CD4-positive, alpha-beta T cell treated with Interleukin-6 at 100 ng/mL for 8 hours (primary cell): ENCODE measurements at regions not wholly inside any gene's neighbourhood (a gene's known extent, or its start where the extent isn't known, plus 50 kb on each side); places are given as distances from the start of the nearest gene placed in this dataset.
A peak's percentile ranks its signal among the peaks of the same experiment; 100 is the strongest.

Experiments
- DNase-seq: peaks from one replicate; pipeline ENCODE4 v3.0.0-alpha.2; 2020; ENCODE audit warnings: mixed read lengths, low spot score

DNA sequence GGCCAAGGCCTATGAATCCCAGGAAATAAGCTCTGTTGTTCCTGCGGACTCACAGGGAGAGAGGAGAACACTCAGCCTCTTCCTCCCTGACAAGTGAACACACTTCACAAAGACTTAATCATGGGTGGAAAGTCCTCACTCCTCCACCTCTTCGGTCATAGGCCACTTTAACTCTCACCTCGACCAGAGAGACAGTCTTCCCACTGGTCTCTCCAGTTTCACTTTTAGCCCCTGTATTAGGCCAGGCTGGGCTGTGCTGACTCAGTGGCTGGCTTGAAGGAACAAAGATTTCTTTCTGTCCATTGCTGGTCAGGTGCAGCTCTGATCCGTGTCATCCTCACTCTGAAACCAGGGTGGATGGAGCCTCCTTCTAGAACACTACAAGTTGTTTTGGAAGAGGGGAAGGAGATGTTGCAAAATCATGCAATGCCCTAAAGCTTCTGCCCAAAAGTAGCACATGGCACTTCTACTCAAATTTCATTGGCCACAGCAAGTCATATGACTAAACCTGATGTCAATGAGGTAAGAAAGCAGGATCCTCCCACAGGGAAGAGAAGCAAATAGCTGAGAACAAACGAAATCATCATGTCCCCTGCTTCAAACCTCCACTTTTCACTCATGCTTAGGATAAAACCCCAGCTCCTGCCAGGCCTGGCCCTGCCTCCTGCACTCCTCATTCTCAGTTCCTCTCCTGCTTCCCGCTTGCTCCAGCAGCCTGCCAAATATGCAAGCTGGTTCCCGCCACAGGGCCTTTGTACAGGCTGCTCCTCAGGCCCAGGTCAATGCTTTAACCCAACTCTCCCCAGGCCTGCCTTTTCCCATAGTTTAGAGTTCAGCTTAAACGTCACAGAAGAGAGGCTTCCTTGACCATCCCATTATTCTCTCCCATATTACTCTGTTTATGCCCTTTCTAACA lies 150.5 kb upstream of the RUNX3 start:
- DNase-seq, result no peak

DNA sequence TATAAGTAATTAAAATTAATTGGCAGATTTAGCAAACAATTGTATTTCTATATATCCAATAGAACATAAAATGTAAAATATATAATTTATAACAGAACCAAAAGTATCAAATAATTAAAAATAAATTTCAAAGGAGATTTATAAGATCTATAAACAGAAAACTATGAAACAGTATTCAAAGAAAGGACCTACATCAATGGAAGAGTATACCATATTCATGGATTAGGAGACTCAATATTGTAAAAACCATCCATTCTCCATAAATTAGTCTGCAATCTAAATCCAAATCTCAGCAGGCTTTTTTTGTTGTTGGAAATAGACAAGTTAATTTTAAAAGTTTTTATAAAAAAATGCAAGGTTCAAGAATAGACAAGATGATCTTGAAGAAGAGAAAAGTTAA lies 149.0 kb upstream of the RUNX3 start:
- no peak for DNase-seq

- DNase-seq, result no peak
Measured at GRCh38 chr1:25074351-25075227, 144.5 kb upstream of the RUNX3 start.

GRCh38 chr1:25073640-25074270 lies 143.7 kb upstream of the RUNX3 start:
- no peak for DNase-seq

DNA sequence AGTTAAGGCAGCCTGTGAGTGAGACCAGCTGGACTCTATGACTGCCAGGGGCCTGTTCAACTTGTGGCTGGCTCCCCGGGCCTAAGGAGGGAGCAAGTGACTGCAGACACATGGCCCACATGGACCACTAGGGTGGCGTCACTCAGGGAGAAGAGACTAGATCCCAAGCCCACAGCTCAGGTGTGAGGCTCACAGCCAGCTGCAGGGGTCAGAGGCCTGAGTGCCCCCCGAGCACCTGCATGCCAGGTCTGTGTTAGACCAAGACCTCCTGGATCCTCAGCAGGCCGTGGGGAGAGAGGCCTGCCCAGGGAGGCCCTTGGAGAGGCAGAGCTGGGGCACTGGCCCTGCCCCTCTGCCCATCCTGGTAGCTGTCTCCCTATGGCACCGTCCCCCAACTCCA lies 142.4 kb upstream of the RUNX3 start:
- DNase-seq, result no peak

DNA sequence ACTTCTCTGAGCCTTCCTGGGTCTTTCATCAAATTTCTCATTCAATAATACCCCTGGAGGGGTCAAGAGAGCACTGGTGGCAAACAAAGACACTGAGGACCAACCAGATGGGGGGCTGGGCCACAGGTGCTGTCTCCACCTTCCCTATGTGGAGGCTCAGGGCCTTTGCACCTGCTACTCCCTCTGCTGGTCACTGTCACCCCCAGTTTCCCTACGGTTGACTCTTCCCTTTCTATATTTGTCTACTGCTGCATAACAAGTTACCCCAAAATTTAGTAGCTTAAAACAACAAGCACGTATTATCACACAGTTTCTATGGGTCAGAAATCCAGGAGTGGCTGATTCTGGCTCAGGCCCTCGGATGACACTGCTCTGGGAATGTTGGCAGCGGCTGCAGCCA lies 138.8 kb upstream of the RUNX3 start:
- DNase-seq, result no peak

- DNase-seq, result no peak
Measured at GRCh38 chr1:25068316-25068715, 138.2 kb upstream of the RUNX3 start.

DNA sequence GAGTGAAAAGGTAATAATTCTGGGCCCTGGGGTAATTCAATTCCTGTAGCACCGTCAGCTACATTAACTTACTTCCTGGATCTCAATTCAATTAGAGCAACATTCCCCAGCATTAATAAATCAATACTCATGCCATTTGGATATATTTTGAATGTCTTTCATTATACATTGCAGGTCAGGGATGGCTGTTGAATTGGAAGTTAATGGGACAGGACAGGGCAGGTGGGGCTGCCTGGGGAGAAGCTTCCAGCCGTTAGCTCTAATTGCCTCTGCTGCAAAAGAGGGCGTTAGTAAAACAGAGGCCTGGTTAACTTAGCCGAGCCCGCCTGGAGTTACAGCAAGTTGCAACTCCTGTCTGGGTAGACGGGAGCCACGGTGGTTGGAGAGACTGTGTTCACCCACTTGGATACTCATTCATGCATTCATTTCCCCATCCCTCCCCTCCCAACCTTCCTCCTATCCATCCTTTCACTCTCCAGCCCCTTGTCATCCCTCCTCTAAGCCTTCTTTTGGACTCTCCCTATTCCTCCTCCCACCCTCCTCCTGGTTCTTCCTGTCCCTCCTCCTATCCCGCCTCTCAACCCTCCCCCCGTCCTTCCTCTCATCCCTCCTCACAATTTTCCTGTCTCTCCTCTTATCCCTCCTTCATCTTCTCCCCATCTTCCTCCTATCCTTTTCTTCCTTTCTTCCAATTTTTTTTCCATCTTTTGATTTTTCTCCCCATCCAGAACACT lies 137.6 kb upstream of the RUNX3 start:
- no peak for DNase-seq

DNA sequence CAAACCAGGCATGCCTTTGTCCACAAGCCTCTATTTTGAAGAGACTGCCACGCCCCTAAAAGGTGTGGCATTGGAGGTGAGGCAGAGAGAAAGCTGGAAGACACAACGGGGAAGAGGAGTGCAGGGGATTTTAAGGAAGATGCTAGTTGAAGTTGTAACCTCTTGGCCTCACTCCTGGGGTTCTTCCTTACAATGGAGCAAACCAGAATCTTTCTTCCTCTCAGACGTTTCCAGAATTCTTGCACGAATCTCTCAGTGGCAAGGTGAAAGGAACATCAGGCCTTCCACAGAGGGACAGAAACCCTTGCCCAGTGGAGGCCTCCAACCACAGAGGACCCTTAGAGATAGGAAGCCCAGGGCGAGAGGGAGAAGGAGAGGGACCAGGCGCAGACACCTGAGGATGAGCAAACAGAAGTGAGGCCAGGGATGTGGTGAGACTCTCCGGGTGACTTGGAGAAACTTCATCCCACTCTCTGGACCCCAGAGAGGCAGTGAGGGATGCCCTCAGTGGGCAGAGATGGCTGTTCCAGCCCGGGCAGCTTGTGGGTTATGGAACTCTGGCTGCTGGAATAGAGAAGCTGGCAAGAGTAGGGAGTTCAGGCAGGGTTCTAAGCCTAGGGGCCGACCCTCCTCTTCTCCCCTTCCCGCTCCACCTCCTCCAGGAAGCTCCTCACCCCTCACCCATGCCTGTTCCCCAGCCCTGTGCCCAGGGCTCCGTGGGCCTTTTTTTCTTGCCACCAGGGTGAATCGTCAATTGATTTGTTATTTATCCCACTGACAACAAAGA lies 136.8 kb upstream of the RUNX3 start:
- DNase-seq, result no peak

DNA sequence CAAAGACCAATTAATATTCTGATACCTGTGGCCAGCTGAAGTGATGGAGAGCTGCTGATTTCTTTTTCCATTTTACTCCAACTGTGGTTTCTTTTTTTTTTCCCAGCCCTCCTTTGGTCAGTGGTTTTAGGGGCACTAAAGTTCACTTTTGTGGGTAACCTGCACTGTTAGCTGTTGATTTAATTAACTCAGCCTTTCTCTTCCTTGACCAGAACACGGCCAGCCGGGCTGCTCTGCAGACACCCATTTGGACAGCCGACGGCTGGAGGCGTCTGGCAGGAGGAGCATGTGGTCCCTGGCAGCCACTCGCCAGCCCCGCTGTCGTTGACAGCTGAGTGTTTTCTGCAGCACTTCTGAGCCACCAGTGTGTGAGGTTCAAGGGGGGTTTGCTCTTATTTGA lies 136.2 kb upstream of the RUNX3 start:
- no peak for DNase-seq

GRCh38 chr1:25065795-25066238 lies 135.7 kb upstream of the RUNX3 start:
- peak; percentile 30 for DNase-seq

GRCh38 chr1:25065321-25065721 lies 135.2 kb upstream of the RUNX3 start:
- DNase-seq, result no peak

GRCh38 chr1:25064465-25065240 lies 134.6 kb upstream of the RUNX3 start:
- DNase-seq, result peak; percentile 9

GRCh38 chr1:25063591-25064416 lies 133.7 kb upstream of the RUNX3 start:
- DNase-seq, result no peak

DNA sequence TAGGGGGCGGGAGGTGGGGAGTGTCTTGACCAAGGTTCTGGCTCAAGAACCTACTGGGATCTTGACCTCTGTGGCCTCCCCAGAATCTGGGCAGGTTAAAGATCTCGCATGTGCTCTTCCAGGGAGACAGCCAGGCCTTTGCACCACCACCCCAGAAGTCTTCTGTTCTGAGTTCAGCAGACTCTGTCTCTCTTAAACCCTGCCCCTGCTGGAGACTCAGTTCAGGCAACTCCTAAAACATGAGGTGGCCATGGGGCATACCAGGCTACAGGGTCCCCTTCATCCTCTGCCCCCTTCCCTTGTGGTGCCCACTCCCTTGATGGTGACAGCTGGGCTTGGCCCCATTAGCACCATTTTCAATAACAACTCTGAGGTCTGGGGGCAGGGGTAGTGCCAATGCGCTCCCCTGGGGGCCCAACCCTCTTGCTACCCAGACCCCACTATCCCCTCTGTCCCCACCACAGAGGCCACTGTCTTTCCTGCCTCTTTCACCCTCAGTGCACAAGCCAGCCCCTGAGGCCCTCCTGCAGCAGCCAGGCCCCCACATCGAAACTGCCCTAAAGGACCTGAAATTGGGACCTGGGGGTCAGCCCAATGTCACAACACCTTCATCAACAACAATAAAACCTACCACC lies 132.7 kb upstream of the RUNX3 start:
- DNase-seq, result no peak

DNA sequence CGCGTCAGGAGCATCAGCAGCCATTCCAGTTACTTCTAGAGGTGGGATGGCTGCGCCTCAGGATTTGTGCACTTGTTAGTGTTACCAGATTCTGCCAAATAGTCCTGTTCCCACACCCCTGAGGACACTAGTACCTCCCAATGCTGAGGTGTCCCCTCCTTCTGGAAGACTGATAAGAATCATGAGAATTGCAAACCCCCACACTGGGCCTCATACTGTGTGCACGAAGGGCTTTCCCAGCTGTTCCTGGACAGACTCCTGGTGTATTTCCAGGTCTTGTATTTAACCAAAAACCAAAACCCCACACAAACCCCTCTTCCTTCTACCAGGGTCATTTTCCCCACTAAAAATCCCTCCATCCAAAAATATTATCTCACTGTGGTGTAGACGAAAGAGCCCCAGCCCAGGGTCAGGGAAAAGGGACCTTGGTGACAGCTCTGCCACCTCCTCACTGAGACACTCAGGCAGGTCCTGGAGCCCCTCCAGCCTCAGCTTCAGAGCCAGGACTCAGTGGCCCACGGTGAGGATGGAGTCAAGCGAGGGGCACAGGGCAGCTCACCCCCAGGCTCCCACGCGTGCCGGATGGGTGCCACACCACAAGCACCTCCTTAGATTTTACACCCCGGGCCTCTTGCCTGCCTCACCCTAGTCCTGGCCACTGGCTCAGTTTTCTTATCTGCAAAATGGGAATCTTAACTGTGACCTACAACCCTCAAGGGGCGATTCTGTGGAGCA lies 131.4 kb upstream of the RUNX3 start:
- DNase-seq, result no peak

DNA sequence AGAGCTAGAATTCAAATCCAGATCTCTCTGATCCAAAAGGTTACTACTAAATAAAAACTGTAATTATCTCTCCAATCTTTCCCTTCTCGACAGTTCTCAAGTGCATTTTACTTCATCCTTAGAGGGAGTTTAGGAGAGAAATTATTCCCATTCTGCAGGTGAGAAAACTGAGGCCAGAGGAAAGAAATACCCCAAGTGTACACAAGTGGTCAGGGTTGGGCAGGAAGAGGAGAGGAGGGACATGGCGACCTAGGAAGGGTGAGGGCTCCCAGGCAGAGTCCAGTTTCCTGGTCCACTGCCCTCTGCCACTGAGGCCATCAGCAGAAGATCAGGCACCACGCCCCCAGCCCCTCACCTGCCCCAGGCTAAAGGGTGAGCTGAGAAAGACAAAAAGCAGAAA lies 127.1 kb upstream of the RUNX3 start:
- DNase-seq, result no peak

DNA sequence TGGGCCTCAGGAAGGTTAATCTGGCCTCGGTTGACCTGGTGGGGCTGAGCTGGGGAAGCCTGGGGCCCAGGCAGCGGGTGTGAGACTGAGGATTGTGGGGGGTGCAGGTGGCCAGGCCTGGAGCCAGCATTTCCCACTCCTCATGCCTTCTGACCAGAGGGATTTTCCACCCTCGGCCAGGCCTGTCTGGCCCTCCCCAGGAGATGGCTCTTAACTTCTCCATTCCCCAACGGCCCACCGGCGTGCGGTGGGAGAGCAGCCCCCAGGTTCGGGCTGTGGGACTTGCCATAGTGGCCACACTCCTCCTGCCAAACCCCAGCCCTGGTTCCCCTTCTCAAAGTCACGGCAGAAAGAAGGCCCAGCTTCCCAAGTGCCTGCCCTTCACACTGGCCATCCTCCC lies 126.5 kb upstream of the RUNX3 start:
- DNase-seq, result no peak
